ENCODE measurements at regions not wholly inside any gene's neighbourhood (a gene's known extent, or its start where the extent isn't known, plus 50 kb on each side); places are given as distances from the start of the nearest gene placed in this dataset.

DNA sequence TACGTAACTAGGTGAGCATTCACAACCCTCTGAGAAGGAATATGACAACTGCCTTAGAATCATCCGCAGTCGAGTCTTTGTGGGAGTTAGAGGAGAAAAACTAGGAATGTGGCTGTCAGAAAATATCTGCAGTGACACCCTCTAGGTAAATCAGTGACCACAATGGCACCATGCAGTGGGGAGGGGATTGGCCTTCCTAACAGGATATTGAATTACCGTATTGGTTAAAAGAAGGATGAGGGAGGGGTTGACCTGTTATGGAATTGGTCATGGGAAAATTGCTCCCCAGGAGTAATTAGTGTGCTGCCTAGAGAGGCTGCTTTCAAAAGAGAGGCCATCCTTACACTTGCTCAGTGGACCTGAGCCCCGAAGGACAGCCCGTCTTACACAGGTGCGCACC is 205.6 kb upstream of the SOX1 start:
- DNase-seq (ENCODE audit: low spot score) = no peak
- no peak for TF ChIP-seq HNF4A (conservative IDR thresholded peaks at IDR 0.05)
- no peak for TF ChIP-seq HNF4G (IDR thresholded peaks at IDR 0.05)
- no peak for TF ChIP-seq GABPA (IDR thresholded peaks at IDR 0.05 in 1 of 2, conservative IDR thresholded peaks at IDR 0.05 in 1 of 2)
- TF ChIP-seq NR2F2 (IDR thresholded peaks at IDR 0.05) = no peak
- TF ChIP-seq SP1 (IDR thresholded peaks at IDR 0.05) = no peak
- TF ChIP-seq, protein P1, sequence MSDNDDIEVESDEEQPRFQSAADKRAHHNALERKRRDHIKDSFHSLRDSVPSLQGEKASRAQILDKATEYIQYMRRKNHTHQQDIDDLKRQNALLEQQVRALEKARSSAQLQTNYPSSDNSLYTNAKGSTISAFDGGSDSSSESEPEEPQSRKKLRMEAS (IDR thresholded peaks at IDR 0.05) = no peak
- TF ChIP-seq RXRA (IDR thresholded peaks at IDR 0.05) = no peak
- TF ChIP-seq FOXA2 (IDR thresholded peaks at IDR 0.05) = no peak
- TF ChIP-seq, protein P2, sequence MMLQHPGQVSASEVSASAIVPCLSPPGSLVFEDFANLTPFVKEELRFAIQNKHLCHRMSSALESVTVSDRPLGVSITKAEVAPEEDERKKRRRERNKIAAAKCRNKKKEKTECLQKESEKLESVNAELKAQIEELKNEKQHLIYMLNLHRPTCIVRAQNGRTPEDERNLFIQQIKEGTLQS (IDR thresholded peaks at IDR 0.05) = no peak
- Histone ChIP-seq H3K9me3 (ENCODE audit: control insufficient read depth in 4 of 4, low read length in 3 of 4) (peaks cover 0 to 7% (median 1%) of the 10 kb centered on the region in 4 donors), H3K27ac (ENCODE audit: low read depth in 1 of 2, low read length in 2 of 2) (no peak overlapping the region), H3K4me1 (ENCODE audit: control insufficient read depth in 4 of 4, insufficient read depth in 4 of 4, low read length in 3 of 4) (no peaks in the 10 kb centered on the region), H3K36me3 (ENCODE audit: control insufficient read depth in 4 of 4, insufficient read depth in 3 of 4, low read depth in 1 of 4, low read length in 3 of 4) (no peaks in the 10 kb centered on the region), H3K27me3 (ENCODE audit: control insufficient read depth in 4 of 4, insufficient read depth in 4 of 4, low read length in 3 of 4) (peaks cover 0 to 2% (median 0%) of the 10 kb centered on the region in 4 donors), H3K9ac (ENCODE audit: low read depth in 1 of 2, low read length in 2 of 2) (no peak overlapping the region), H3K4me3 (ENCODE audit: low read depth in 1 of 3, low read length in 3 of 3) (no peak overlapping the region)
- 89% methylated on average over 7 of the region's 7 CpGs for WGBS

DNA sequence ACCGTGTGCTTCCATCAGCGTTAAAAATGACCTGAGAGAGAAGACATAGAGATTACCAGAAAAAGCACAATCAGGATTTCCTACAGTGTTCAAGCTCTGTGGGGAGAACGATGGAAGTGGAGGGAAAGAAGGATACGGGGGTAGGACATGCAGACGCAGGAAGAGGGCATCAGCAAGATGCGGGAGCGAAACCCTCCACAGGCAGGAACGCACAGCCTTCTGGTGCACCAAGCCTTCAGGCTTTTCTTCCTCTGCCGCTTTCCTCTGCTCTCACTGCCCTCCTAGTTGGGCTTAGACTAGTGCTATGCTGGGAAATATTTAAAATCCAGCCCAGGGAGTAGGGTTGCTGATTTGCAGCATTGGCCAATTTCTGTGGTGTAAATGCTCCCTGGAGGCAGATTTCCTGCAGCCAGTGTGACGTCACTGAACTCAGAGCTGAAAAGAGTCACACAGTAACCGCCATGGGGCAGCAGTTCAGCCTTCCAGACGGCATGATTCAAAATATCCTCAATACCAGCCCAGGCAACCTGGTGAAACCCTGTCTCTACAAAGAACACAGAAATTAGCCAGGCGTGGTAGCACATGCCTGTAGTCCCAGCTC is 205.1 kb upstream of the SOX1 start:
- Histone ChIP-seq H3K4me1 (ENCODE audit: control insufficient read depth in 4 of 4, insufficient read depth in 4 of 4, low read length in 3 of 4) (no peaks in the 10 kb centered on the region), H3K27me3 (ENCODE audit: control insufficient read depth in 4 of 4, insufficient read depth in 4 of 4, low read length in 3 of 4) (peaks cover 0 to 2% (median 0%) of the 10 kb centered on the region in 4 donors), H3K9ac (ENCODE audit: low read depth in 1 of 2, low read length in 2 of 2) (no peak overlapping the region), H3K27ac (ENCODE audit: low read depth in 1 of 2, low read length in 2 of 2) (no peak overlapping the region), H3K4me3 (ENCODE audit: low read depth in 1 of 3, low read length in 3 of 3) (no peak overlapping the region), H3K36me3 (ENCODE audit: control insufficient read depth in 4 of 4, insufficient read depth in 3 of 4, low read depth in 1 of 4, low read length in 3 of 4) (no peaks in the 10 kb centered on the region), H3K9me3 (ENCODE audit: control insufficient read depth in 4 of 4, low read length in 3 of 4) (peaks cover 0 to 7% (median 2%) of the 10 kb centered on the region in 4 donors)
- DNase-seq (ENCODE audit: low spot score) = peak; percentile 12
- no peak for TF ChIP-seq RAD21 (IDR thresholded peaks at IDR 0.05)
- TF ChIP-seq, protein P1 (IDR thresholded peaks at IDR 0.05) = no peak
- TF ChIP-seq FOXA2 (IDR thresholded peaks at IDR 0.05) = no peak
- TF ChIP-seq YY1 (IDR thresholded peaks at IDR 0.05) = no peak
- no peak for TF ChIP-seq FOXA1 (IDR thresholded peaks at IDR 0.05)
- no peak for TF ChIP-seq HNF4A (conservative IDR thresholded peaks at IDR 0.05)
- 89% methylated on average over 13 of the region's 13 CpGs for WGBS

DNA sequence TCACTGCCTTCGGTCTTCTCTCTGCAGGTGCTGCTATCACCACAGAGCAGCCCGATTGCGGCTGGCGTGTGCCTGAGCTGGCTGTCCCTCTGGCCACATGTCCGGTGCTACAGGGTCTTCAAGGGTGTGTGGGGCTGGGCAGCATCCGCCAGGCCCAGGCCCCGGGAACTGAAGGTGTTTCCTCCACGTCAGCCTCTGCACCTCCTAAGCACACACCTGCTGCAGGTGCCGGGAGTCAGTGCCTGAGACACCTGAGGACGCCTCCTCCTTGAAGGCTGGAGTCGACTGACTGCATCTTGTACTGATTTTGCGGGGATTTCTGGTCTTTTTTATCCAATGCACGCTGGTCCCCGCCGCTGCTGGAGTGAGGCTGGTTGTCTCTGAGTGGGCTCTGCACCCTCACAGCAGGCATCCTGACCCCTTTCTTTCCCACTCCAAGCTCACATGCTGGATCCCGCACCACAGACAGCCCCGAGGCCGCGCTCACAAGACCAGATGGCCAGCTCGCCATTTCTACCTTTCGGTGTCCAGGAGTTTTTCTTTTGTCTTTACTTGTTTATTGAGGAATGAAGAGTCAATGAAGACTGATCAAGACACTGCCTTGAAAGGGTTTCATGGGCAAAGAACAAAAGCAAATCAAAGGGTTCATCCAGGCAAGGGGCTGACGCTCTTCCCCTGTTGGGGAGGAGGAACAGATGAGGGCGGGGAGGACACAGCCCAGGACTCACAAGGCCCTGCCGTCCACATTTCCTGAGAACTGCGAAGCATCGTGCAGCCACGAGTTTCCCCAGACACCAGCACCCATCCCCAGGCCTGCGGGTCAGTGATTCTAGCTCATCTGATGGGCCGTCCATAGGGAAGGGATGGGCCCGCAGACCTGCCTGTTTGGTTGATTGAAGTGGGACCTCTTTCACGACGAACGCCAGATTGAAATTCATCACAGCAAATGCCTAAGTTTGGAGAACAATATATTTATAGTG is 203.8 kb upstream of the SOX1 start:
- whole genome bisulfite sequencing = 83% methylated on average over 33 of the region's 33 CpGs
- Histone ChIP-seq H3K27me3 (ENCODE audit: control insufficient read depth in 4 of 4, insufficient read depth in 4 of 4, low read length in 3 of 4) (peaks cover 0 to 5% (median 0%) of the 10 kb centered on the region in 4 donors), H3K9ac (ENCODE audit: low read depth in 1 of 2, low read length in 2 of 2) (no peak overlapping the region), H3K27ac (ENCODE audit: low read depth in 1 of 2, low read length in 2 of 2) (no peak overlapping the region), H3K4me1 (ENCODE audit: control insufficient read depth in 4 of 4, insufficient read depth in 4 of 4, low read length in 3 of 4) (no peaks in the 10 kb centered on the region), H3K9me3 (ENCODE audit: control insufficient read depth in 4 of 4, low read length in 3 of 4) (peaks cover 0 to 7% (median 4%) of the 10 kb centered on the region in 4 donors), H3K36me3 (ENCODE audit: control insufficient read depth in 4 of 4, insufficient read depth in 3 of 4, low read depth in 1 of 4, low read length in 3 of 4) (no peaks in the 10 kb centered on the region), H3K4me3 (ENCODE audit: low read depth in 1 of 3, low read length in 3 of 3) (no peak overlapping the region)
- DNase-seq (ENCODE audit: low spot score) = no peak
- TF ChIP-seq FOXA1 (IDR thresholded peaks at IDR 0.05) (no peak), HNF4A (conservative IDR thresholded peaks at IDR 0.05) (no peak), RXRA (IDR thresholded peaks at IDR 0.05) (no peak), RAD21 (IDR thresholded peaks at IDR 0.05) (no peak), FOXA2 (IDR thresholded peaks at IDR 0.05) (no peak), YY1 (IDR thresholded peaks at IDR 0.05) (no peak), JUND (IDR thresholded peaks at IDR 0.05) (no peak), SP1 (IDR thresholded peaks at IDR 0.05) (no peak)
- TF ChIP-seq, protein P3, sequence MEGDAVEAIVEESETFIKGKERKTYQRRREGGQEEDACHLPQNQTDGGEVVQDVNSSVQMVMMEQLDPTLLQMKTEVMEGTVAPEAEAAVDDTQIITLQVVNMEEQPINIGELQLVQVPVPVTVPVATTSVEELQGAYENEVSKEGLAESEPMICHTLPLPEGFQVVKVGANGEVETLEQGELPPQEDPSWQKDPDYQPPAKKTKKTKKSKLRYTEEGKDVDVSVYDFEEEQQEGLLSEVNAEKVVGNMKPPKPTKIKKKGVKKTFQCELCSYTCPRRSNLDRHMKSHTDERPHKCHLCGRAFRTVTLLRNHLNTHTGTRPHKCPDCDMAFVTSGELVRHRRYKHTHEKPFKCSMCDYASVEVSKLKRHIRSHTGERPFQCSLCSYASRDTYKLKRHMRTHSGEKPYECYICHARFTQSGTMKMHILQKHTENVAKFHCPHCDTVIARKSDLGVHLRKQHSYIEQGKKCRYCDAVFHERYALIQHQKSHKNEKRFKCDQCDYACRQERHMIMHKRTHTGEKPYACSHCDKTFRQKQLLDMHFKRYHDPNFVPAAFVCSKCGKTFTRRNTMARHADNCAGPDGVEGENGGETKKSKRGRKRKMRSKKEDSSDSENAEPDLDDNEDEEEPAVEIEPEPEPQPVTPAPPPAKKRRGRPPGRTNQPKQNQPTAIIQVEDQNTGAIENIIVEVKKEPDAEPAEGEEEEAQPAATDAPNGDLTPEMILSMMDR (IDR thresholded peaks at IDR 0.05; ENCODE audit: low read depth, low read length, missing input control) = no peak
- TF ChIP-seq, protein P2 (IDR thresholded peaks at IDR 0.05) = no peak
- TF ChIP-seq, protein P4, sequence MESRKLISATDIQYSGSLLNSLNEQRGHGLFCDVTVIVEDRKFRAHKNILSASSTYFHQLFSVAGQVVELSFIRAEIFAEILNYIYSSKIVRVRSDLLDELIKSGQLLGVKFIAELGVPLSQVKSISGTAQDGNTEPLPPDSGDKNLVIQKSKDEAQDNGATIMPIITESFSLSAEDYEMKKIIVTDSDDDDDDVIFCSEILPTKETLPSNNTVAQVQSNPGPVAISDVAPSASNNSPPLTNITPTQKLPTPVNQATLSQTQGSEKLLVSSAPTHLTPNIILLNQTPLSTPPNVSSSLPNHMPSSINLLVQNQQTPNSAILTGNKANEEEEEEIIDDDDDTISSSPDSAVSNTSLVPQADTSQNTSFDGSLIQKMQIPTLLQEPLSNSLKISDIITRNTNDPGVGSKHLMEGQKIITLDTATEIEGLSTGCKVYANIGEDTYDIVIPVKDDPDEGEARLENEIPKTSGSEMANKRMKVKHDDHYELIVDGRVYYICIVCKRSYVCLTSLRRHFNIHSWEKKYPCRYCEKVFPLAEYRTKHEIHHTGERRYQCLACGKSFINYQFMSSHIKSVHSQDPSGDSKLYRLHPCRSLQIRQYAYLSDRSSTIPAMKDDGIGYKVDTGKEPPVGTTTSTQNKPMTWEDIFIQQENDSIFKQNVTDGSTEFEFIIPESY (IDR thresholded peaks at IDR 0.05) = no peak
- TF ChIP-seq, protein P5, sequence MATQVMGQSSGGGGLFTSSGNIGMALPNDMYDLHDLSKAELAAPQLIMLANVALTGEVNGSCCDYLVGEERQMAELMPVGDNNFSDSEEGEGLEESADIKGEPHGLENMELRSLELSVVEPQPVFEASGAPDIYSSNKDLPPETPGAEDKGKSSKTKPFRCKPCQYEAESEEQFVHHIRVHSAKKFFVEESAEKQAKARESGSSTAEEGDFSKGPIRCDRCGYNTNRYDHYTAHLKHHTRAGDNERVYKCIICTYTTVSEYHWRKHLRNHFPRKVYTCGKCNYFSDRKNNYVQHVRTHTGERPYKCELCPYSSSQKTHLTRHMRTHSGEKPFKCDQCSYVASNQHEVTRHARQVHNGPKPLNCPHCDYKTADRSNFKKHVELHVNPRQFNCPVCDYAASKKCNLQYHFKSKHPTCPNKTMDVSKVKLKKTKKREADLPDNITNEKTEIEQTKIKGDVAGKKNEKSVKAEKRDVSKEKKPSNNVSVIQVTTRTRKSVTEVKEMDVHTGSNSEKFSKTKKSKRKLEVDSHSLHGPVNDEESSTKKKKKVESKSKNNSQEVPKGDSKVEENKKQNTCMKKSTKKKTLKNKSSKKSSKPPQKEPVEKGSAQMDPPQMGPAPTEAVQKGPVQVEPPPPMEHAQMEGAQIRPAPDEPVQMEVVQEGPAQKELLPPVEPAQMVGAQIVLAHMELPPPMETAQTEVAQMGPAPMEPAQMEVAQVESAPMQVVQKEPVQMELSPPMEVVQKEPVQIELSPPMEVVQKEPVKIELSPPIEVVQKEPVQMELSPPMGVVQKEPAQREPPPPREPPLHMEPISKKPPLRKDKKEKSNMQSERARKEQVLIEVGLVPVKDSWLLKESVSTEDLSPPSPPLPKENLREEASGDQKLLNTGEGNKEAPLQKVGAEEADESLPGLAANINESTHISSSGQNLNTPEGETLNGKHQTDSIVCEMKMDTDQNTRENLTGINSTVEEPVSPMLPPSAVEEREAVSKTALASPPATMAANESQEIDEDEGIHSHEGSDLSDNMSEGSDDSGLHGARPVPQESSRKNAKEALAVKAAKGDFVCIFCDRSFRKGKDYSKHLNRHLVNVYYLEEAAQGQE (IDR thresholded peaks at IDR 0.05) = no peak

Measured in liver (tissue), 8 donors.